Fibroblast of mammary gland (primary cell): ENCODE measurements at regions not wholly inside any gene's neighbourhood (a gene's known extent, or its start where the extent isn't known, plus 50 kb on each side); places are given as distances from the start of the nearest gene placed in this dataset.

Source experiments
- DNase-seq: peaks from one replicate; pipeline ENCODE4 v3.0.0-alpha.2; 2010; ENCODE audit warnings: low read depth
- H3K4me3 ChIP-seq: 2 replicates; pipeline ENCODE4 v1.5.1; 2011; ENCODE audit warnings: low read depth, mild to moderate bottlenecking, low read length, moderate library complexity; ENCODE audit not compliant: control insufficient read depth
- TF ChIP-seq, protein P1 (sequence below): conservative IDR thresholded peaks from 2 replicates; pipeline ENCODE4 v1.5.1; 2011; ENCODE audit warnings: low read depth, low read length, inconsistent platforms; ENCODE audit not compliant: control insufficient read depth, insufficient read depth

- H3K4me3 ChIP-seq = no peak overlapping the region
- no peak for DNase-seq
- TF ChIP-seq, protein P1, sequence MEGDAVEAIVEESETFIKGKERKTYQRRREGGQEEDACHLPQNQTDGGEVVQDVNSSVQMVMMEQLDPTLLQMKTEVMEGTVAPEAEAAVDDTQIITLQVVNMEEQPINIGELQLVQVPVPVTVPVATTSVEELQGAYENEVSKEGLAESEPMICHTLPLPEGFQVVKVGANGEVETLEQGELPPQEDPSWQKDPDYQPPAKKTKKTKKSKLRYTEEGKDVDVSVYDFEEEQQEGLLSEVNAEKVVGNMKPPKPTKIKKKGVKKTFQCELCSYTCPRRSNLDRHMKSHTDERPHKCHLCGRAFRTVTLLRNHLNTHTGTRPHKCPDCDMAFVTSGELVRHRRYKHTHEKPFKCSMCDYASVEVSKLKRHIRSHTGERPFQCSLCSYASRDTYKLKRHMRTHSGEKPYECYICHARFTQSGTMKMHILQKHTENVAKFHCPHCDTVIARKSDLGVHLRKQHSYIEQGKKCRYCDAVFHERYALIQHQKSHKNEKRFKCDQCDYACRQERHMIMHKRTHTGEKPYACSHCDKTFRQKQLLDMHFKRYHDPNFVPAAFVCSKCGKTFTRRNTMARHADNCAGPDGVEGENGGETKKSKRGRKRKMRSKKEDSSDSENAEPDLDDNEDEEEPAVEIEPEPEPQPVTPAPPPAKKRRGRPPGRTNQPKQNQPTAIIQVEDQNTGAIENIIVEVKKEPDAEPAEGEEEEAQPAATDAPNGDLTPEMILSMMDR = no peak
Observed at GRCh38 chr5:104754311-104754995, 1191.9 kb upstream of the NUDT12 start.

DNA sequence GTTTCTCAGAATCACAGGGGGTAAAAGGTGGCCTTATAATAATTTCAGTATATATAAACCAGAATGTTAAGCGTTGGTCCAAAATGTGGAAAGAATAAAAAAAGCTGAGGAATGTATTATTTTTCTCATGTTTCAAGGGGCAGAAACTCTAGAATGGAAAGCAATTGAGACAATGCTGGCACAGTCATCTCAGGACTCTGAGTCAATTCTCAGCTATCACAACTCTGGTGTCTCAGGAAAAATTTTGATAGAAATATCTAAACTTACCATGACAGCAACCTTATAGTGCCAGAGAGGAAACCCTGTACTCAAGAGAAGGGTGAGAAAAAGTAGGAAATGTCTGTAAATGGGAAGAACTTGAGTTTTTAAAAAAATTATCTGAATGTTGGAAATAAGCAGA is 1189.4 kb upstream of the NUDT12 start:
- no peak overlapping the region for H3K4me3 ChIP-seq
- TF ChIP-seq, protein P1 = no peak
- no peak for DNase-seq

DNA sequence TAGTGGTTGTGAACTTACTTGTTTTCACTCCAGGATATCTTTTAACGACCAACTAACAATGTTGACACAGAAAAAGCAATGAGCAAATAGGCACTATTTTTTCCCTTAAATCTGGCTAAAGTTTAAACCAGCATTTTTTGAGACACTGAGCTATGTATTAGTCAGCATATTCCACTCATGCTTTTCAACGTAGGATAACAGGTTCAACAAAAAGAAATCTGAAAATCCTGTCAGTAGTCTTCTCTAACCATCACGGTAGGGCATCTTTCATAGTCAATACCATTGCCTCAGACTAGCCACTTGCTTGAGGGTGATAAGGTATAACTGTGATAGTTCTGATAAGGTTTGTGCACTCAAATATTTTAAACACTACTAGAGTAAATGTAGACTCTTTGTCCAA is 1177.3 kb upstream of the NUDT12 start:
- no peak overlapping the region for H3K4me3 ChIP-seq
- DNase-seq = no peak
- TF ChIP-seq, protein P1 = no peak

DNA sequence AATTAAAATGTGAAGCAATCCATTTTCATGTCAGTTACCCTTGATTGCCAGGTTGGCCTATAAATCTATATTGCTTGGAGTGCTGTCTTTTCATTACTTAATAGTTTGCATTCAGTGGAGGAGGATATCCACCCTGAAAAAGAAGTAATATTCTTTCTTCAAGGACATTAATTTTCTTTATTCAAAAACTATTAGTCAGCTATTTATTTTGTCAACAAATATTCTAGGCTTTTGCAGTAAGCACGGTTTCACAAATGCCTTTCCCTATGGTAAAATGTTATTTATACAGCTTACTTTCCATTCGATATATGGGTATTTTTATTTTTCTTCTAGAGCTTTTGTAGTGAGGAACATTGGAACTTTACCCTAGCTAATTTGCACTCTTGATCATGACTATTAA is 1176.9 kb upstream of the NUDT12 start:
- TF ChIP-seq, protein P1 = no peak
- DNase-seq = no peak

DNA sequence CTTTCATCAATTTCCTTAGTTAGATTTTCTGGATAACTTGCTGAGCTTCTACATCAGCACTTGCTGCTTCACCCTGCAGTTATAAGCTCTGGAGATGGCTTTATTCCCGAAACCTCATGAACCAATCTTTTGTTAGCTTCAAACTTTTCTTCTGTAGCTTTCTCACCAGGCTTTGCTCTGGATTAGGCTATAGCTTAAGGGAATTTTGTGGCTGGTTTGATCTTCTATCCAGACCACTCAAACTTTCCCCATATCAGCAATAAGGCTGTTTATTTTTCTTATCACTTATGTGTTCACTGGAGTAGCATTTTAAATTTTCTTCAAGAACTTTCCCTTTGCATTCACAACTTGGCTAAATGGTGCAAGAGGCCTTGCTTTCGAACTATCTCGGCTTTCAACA is 1173.5 kb upstream of the NUDT12 start:
- no peak overlapping the region for H3K4me3 ChIP-seq
- no peak for DNase-seq
- TF ChIP-seq, protein P1 = no peak

More for the DNA sequence above, 1176.9 kb upstream of the NUDT12 start:
- no peak overlapping the region for H3K4me3 ChIP-seq

- DNase-seq = no peak
- TF ChIP-seq, protein P1 = no peak
- H3K4me3 ChIP-seq = no peak overlapping the region
Observed at GRCh38 chr5:104734046-104734445, 1171.5 kb upstream of the NUDT12 start.
